IPS-NIHi7 (cell line): ENCODE measurements at regions not wholly inside any gene's neighbourhood (a gene's known extent, or its start where the extent isn't known, plus 50 kb on each side); places are given as distances from the start of the nearest gene placed in this dataset.
"Not testable (repeated sequence)": the region's sequence is repeated elsewhere in the genome, so short reads cannot be mapped to it uniquely, and the experiment has no call there.

ENCODE experiments used
- DNase-seq: peaks from one replicate; pipeline ENCODE4 v3.0.0; 2012; ENCODE audit warnings: mixed read lengths; ENCODE audit errors: extremely low spot score

DNA sequence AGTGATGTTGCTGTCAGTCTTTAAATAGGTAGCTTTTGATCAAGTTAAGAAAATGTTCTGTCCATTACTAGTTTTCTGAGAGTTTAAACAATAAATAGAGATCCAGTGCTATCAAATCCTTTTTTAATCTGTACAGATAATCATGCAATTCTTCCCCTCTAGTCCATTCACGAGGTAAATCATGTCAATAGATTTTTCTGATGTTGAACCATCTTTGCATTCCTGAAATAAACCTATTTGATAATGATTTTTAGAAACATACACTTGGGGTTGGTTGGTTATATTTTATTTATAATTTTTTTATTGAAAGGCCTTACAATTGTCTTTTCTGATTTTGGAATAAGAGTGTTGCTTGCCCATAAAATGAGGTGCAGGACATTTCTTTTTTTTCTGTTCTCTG, 95.0 kb downstream of the FAM53A start:
- DNase-seq = no peak

DNA sequence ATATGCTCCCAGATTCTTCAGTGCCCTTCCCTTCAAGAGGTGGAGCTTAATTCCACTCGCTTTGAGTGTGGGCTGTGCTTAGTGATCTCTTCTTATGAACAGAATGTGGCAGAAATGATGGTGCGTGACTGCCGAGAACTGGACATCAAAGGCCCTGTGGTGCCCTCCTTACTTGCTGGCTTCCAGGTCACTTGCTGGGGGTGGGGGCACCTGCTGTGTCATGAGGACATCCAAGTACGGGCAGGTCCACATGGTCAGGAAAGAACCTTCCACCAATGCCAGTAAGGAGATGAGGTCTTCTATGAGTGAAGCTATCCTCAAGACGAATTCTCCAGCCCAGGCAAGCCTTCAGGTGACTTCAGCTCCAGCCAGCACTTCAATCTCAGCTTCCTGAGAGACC, 95.8 kb downstream of the FAM53A start:
- no peak for DNase-seq

DNA sequence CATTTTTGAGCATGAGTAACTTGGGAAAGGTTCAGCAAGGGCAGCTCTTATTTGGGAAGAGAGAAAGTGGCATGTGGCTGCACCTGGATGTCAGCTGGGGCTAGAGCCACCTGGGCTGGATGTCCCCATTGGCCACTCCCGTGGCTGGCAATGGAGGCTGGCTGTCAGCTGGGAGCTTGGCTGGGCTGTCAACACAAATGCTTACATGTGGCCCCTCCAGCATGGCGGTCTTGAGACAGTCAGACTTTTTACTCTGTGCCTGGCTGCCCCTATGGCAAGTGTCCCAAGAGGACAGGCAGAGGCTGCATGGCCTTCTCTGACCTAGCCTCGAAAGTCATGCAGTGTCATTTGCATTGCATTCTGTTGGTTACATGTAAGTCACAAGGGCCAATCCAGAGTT, 99.6 kb downstream of the FAM53A start:
- no peak for DNase-seq

DNA sequence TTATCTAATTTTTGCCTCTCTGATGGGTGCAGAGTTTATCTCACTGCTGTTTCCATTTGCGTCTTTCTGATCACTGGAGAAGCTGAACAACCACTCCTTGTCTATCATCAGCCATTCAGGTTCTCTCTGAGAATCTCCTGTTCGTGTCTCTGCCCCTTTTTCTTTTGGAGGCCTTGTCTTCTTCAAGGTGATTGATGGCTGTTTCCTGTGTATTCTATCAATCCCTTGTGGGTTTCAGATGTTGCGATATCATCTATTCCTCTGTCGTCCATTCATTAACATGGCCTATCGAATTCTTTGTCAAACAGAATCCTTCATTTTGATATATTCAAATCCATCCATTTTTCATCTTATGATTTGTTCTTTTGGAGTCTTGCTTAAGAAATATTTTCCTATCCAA, 100.3 kb downstream of the FAM53A start:
- no peak for DNase-seq

DNA sequence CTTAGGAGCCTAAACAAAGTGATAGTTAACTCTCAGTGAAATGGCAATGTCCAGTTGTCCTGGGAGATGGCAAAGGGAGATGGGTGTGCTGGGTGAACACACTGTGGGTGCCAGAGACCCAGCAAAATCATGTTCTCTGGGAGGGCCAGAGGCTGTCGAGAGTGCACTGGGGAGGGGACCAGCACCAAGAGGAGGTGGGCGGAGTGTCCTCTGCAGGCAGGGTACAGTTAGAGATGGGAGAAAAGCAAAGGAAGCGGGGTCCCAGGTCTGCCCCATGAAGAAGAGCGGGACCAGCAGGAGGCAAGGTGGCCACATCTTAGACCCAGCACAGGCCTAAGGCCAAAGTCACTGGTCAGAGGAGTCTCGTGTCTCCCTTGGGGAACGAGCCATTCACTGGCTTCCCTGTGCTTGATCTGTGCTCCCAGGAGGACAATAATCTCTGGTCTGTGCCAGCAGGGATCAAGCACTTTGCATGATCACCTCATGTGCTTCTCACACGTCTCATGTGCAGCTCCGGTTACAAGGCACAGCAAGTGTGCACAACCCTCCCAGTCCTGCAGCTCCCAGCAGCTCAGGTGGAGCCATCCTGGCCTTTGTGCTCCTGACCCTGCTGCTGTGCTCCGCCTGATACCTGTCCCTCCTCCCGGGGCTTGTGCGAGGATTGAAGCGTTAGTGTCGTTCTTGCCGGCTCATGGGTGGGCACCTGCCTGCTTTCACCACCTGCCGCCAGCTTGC, 100.9 kb downstream of the FAM53A start:
- no peak for DNase-seq

GRCh38 chr4:1582227-1582626, 101.9 kb downstream of the FAM53A start:
- DNase-seq = no peak

- DNase-seq = peak; percentile 98
These were observed 102.8 kb downstream of the FAM53A start for GRCh38 chr4:1581164-1581894.

- not testable (repeated sequence) for DNase-seq
These were observed 103.5 kb downstream of the FAM53A start for GRCh38 chr4:1580692-1581012.

- DNase-seq = peak; percentile 92
These were observed 104.0 kb downstream of the FAM53A start for GRCh38 chr4:1579901-1580691.

DNA sequence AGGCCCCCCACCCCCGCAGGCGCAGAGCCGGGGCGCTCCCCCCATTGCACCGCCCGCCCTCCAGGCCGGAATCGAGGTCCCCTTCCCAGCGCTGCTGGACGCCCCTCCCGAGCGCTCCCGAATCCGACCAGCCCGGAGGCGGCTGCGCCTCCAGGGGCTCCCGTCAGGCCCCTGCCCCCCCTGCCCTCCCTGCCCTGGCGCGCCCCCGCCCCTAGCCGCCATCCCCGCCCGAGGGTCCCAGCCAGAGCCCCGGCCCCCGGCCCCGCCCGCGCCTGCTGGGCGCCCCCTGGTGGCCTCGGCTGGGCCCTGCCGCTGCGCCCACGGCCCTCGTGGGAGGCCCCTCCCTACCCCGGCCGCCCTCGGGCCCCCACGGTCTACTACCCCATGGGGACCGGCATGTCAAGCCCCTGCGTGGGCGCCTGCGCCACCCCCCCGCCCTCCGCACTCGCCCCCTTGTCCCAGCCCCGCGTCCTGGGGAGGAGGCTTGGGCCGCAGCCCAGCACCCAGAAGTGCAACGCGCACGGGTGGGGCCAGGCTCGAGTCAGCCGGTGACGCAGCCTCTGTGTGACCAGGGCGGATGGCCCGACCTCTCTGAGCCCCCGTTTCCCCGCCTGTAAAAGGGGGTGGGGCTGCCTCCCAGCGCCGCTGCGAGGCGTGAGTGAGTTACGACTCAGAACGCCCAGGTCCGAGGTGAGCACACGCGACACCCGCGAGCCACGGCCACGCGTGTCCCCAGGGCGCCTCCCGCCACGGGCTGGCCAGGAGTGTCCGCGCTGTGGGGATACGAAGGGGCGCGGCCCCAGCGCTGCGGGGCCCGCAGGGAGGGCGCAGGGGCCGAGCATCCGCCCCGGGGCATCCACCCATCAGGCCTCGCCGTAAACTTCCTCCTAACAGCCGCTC, 104.9 kb downstream of the FAM53A start:
- peak; percentile 66 for DNase-seq

DNA sequence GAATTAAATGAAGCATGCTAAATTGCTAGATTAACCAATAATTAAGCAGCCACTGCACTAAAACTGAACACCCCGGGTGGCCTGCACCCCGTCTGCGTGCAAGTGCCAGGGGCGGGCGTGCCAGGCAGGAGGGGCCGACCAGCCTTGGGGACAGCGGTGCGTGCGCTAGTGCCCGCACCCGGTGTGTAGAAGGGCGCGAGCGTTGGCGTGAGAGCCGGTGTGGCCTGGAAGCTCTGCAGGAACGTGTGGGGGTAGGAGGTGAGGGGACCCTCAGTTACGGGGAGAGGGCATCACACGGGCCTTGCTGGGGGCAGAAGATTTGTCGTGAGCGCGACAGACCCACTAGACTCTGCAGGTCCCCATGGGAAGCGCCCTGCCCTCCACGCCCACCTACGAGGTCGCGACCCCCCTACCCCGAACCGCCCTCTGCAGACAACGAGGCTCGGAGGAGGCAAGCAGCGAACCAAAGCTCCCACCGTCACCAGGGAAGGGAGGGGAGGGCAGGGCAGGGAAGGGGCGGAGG, 105.8 kb downstream of the FAM53A start:
- DNase-seq = no peak

DNA sequence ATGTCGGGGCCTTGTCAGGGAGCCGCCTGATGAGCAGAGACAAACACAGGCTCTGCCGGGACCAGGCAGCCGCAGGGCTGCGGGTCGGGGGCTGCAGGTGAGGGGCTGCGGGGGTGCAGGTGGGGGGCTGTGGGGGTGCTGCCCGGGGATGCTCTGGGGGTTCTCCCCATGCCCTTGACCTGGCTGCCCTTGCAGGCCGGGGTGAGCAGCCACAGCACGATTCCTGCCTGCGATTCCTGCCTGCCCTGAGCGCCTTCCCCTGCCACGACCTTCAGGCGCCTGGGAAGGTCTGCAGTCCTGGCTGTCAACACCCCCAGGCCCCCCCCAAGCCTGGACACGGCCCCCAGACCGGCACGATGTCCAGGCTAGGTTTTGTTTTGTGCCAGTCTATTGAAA, 106.3 kb downstream of the FAM53A start:
- DNase-seq = no peak

DNA sequence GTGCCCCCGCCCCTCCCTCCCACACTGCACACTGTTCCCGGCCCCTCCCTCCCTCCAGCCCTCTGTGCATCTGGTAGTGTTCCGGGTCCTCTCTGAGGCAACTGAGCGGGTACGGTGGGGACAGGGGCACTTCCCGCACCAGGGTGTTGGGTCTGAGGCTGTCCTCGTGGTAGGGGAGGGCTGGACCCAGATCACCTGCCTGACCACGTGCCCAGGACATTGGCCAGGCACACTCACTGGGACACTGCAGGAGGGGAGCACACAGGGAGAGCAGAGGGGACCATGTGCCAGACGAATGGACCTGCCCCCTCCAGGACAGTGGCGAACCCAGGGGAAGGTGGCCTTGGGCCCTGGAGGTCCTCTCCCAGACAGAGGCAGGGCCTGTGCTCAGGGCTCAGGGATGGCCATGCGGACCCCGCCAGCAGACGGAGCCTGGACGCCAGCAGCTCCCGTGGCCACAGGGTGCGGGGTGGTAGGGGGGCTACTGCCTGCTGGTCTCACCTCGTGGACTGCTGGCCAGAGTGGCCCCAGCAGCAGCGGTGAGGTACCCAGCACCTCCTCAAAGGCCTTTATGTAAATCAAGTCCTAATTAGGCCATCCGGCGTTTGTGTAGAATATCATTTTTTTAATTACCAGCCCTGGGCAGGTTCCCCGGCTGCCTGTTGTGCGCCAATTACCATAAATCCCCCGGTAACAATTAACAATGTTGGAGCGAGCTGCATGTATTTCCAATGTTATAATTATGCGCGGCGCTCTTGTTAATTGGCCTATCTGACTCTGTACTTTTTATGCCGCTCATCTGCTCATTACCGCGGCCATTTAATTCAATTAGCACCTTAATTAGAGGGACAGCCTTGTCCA, 106.9 kb downstream of the FAM53A start:
- no peak for DNase-seq

- DNase-seq = no peak
These were observed 107.7 kb downstream of the FAM53A start for GRCh38 chr4:1576304-1576960.

- DNase-seq = no peak
These were observed 108.5 kb downstream of the FAM53A start for GRCh38 chr4:1575418-1576303.

GRCh38 chr4:1574601-1575417, 109.3 kb downstream of the FAM53A start:
- no peak for DNase-seq

DNA sequence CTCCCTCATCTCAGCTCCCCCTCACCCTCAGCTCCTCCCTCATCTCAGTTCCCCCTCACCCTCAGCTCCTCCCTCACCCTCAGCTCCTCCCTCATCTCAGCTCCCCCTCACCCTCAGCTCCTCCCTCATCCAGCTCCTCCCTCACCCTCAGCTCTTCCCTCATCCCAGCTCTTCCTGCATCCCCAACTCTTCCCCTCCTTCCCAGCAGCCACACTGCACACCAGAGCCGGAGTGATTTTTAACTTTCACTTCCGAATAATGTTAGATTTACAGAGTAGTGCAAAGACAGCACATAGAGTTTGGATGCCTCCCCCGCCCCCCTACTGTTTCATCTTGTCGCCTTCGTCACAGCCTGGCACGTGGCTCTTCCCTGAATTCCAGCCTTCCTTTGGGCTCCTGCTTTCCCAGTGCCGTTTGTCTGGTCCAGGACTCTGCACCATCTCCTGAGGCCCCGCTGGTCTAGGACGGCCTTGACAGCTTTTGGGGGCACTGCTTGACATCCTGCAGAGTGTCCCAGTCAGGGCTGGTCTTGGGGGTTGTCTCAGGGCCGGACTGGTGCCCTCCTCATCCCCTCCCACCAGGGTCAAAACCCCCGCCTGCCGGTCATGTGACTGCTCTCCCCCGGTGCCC, 110.2 kb downstream of the FAM53A start:
- no peak for DNase-seq
